ENCODE measurements at regions not wholly inside any gene's neighbourhood (a gene's known extent, or its start where the extent isn't known, plus 50 kb on each side); places are given as distances from the start of the nearest gene placed in this dataset.

- no peak for TF ChIP-seq SUZ12 (IDR thresholded peaks at IDR 0.05; ENCODE audit: extremely low read depth, insufficient read depth, insufficient read length)
- TF ChIP-seq ZNF274 (IDR thresholded peaks at IDR 0.05; ENCODE audit: low read depth, low read length), result no peak
- no peak for TF ChIP-seq YY1 (IDR thresholded peaks at IDR 0.05; ENCODE audit: insufficient read depth, insufficient read length)
Observed at GRCh38 chr4:13681570-13681969, 54.0 kb upstream of the BOD1L1 start.

Measured in NT2/D1 (cell line).